Mesenchymal stem cell (in vitro differentiated cells and primary cell): ENCODE measurements at regions not wholly inside any gene's neighbourhood (a gene's known extent, or its start where the extent isn't known, plus 50 kb on each side); places are given as distances from the start of the nearest gene placed in this dataset.

Experiments
- DNase-seq: peaks from one replicate; pipeline ENCODE4 v3.0.0-alpha.2; 2013
- H2AFZ ChIP-seq: one replicate; pipeline ENCODE4 v1.6.1; 2013; ENCODE audit warnings: low read depth, mild to moderate bottlenecking, control low read depth, inconsistent platforms, low read length, moderate library complexity
- H2AK5ac ChIP-seq: 2 replicates; pipeline ENCODE4 v1.6.1; 2013; ENCODE audit warnings: low read length, moderate library complexity, mild to moderate bottlenecking, inconsistent platforms; ENCODE audit not compliant: severe bottlenecking
- H2BK120ac ChIP-seq: one replicate; pipeline ENCODE4 v1.6.1; 2013; ENCODE audit warnings: low read depth, mild to moderate bottlenecking, inconsistent platforms, low read length, moderate library complexity
- H2BK12ac ChIP-seq, 2 experiments: one replicate each; pipeline ENCODE4 v1.6.1; 2013; ENCODE audit warnings: inconsistent platforms in 2 of 2, low read length in 2 of 2, mild to moderate bottlenecking in 2 of 2, moderate library complexity in 2 of 2, control low read depth in 1 of 2
- H2BK15ac ChIP-seq: one replicate; pipeline ENCODE4 v1.6.1; 2013; ENCODE audit warnings: mild to moderate bottlenecking, low read depth, inconsistent platforms; ENCODE audit not compliant: poor library complexity, severe bottlenecking
- H2BK5ac ChIP-seq: 2 replicates; pipeline ENCODE4 v1.6.1; 2013; ENCODE audit warnings: low read depth, mild to moderate bottlenecking, low read length, control low read depth, inconsistent platforms; ENCODE audit not compliant: poor library complexity, severe bottlenecking
- H3K14ac ChIP-seq, 2 experiments: one replicate each; pipeline ENCODE4 v1.6.1; 2013; ENCODE audit warnings: inconsistent platforms in 2 of 2, low read length in 2 of 2, control low read depth in 1 of 2, mild to moderate bottlenecking in 1 of 2, moderate library complexity in 1 of 2
- H3K18ac ChIP-seq, 2 experiments: one replicate each; pipeline ENCODE4 v1.6.1; 2013; ENCODE audit warnings: inconsistent platforms in 2 of 2, low read length in 2 of 2, control low read depth in 1 of 2, low read depth in 1 of 2, mild to moderate bottlenecking in 1 of 2
- H3K23ac ChIP-seq, 2 experiments: one replicate each; pipeline ENCODE4 v1.6.1; 2013; ENCODE audit warnings: inconsistent platforms in 2 of 2, low read length in 2 of 2, mild to moderate bottlenecking in 2 of 2, moderate library complexity in 2 of 2, control low read depth in 1 of 2
- H3K27ac ChIP-seq: 2 replicates; pipeline ENCODE4 v1.5.1; 2013; ENCODE audit warnings: mild to moderate bottlenecking, moderate library complexity, low read length, control low read depth, inconsistent platforms; ENCODE audit not compliant: poor library complexity, severe bottlenecking
- H3K27me3 ChIP-seq, 2 experiments: 2 replicates each; pipeline versions ENCODE4 v1.6.1 to v1.7.0; 2013; ENCODE audit warnings: low read length in 2 of 2, mild to moderate bottlenecking in 2 of 2, moderate library complexity in 2 of 2, control low read depth in 1 of 2, inconsistent platforms in 1 of 2; ENCODE audit not compliant: control insufficient read depth in 1 of 2, insufficient read depth in 1 of 2
- H3K36me3 ChIP-seq, 2 experiments: 2 replicates each; pipeline versions ENCODE4 v1.6.1 to v1.7.0; 2013; ENCODE audit warnings: low read length in 2 of 2, control low read depth in 1 of 2, inconsistent platforms in 1 of 2, low read depth in 1 of 2, mild to moderate bottlenecking in 1 of 2; ENCODE audit not compliant: insufficient read depth in 2 of 2, control insufficient read depth in 1 of 2
- H3K4ac ChIP-seq, 2 experiments: one replicate each; pipeline ENCODE4 v1.6.1; 2013; ENCODE audit warnings: inconsistent platforms in 2 of 2, low read length in 2 of 2, mild to moderate bottlenecking in 2 of 2, moderate library complexity in 2 of 2, control low read depth in 1 of 2, low read depth in 1 of 2
- H3K4me1 ChIP-seq: 2 replicates; pipeline ENCODE4 v1.6.1; 2013; ENCODE audit warnings: low read depth, low read length, control low read depth; ENCODE audit not compliant: control insufficient read depth, insufficient read depth
- H3K4me2 ChIP-seq: 2 replicates; pipeline ENCODE4 v1.6.1; 2013; ENCODE audit warnings: low read length, mild to moderate bottlenecking, inconsistent platforms; ENCODE audit not compliant: poor library complexity, severe bottlenecking
- H3K4me3 ChIP-seq, 2 experiments: 2 replicates each; pipeline versions ENCODE4 v1.5.1 to v1.7.0; 2013; ENCODE audit warnings: low read length in 2 of 2, mild to moderate bottlenecking in 2 of 2, control low read depth in 1 of 2, low read depth in 1 of 2; ENCODE audit not compliant: insufficient read depth in 1 of 2
- H3K79me1 ChIP-seq: replicated peaks from 2 replicates; pipeline ENCODE4 v1.6.1; 2013; ENCODE audit warnings: mild to moderate bottlenecking, control low read depth, low read length, inconsistent platforms; ENCODE audit not compliant: poor library complexity, severe bottlenecking
- H3K9ac ChIP-seq: 2 replicates; pipeline ENCODE4 v1.7.0; 2013; ENCODE audit warnings: mild to moderate bottlenecking, low read length, moderate library complexity
- H3K9me3 ChIP-seq: 2 replicates; pipeline ENCODE4 v1.7.0; 2013; ENCODE audit warnings: mild to moderate bottlenecking, low read length; ENCODE audit not compliant: control insufficient read depth
- H4K8ac ChIP-seq: one replicate; pipeline ENCODE4 v1.6.1; 2013; ENCODE audit warnings: inconsistent platforms, mild to moderate bottlenecking, low read length, moderate library complexity
- H4K91ac ChIP-seq: one replicate; pipeline ENCODE4 v1.6.1; 2013; ENCODE audit warnings: mild to moderate bottlenecking, low read length, inconsistent platforms
- WGBS: methylation state at CpG from one replicate; pipeline ENCODE4 v1.1.7; 2013; ENCODE audit warnings: mixed read lengths; 5-methylcytosine and 5-hydroxymethylcytosine counted together

- no peak overlapping the region for H2BK12ac ChIP-seq
- H3K4me3 ChIP-seq = no peak overlapping the region
- H3K14ac ChIP-seq = no peak overlapping the region
- no peaks in the 10 kb centered on the region for H3K9me3 ChIP-seq
- no peak overlapping the region for H3K23ac ChIP-seq
- H3K36me3 ChIP-seq = no peaks in the 10 kb centered on the region
- 100% methylated on average over 2 of the region's 5 CpGs for whole genome bisulfite sequencing
- no peak overlapping the region for H3K18ac ChIP-seq
- no peaks in the 10 kb centered on the region for H3K27me3 ChIP-seq
- H4K91ac ChIP-seq = no peak overlapping the region
- H2BK120ac ChIP-seq = no peak overlapping the region
- no peak overlapping the region for H2AK5ac ChIP-seq
- no peak overlapping the region for H2BK5ac ChIP-seq
- H3K4me1 ChIP-seq = no peaks in the 10 kb centered on the region
- no peak overlapping the region for H3K9ac ChIP-seq
- no peak overlapping the region for H2BK15ac ChIP-seq
- no peak for DNase-seq
- no peak overlapping the region for H3K27ac ChIP-seq
- H3K4me2 ChIP-seq = no peak overlapping the region
- H4K8ac ChIP-seq = no peak overlapping the region
- no peak overlapping the region for H2AFZ ChIP-seq
- H3K4ac ChIP-seq = no peak overlapping the region
- H3K79me1 ChIP-seq = no peaks in the 10 kb centered on the region
These were observed 343.4 kb downstream of the TBC1D32 start for GRCh38 chr6:120990866-120991265.

GRCh38 chr6:120981835-120982234 is 352.4 kb downstream of the TBC1D32 start:
- no peak for DNase-seq
- Histone ChIP-seq H3K23ac (no peak overlapping the region), H3K4me1 (no peaks in the 10 kb centered on the region), H2BK120ac (no peak overlapping the region), H3K27ac (no peak overlapping the region), H4K8ac (no peak overlapping the region), H3K4me3 (no peak overlapping the region), H2AK5ac (no peak overlapping the region), H2BK5ac (no peak overlapping the region), H4K91ac (no peak overlapping the region), H3K79me1 (no peaks in the 10 kb centered on the region), H3K4me2 (no peak overlapping the region), H2BK12ac (no peak overlapping the region), H3K9me3 (no peaks in the 10 kb centered on the region), H3K14ac (no peak overlapping the region), H3K18ac (no peak overlapping the region), H3K9ac (no peak overlapping the region), H3K36me3 (no peaks in the 10 kb centered on the region), H3K27me3 (no peaks in the 10 kb centered on the region), H2AFZ (no peak overlapping the region), H2BK15ac (no peak overlapping the region), H3K4ac (no peak overlapping the region)

- Histone ChIP-seq H2BK15ac (no peak overlapping the region), H2AFZ (no peak overlapping the region), H3K9me3 (no peaks in the 10 kb centered on the region)
These were observed 368.0 kb downstream of the TBC1D32 start for GRCh38 chr6:120966321-120966720.

GRCh38 chr6:120965814-120966213 is 368.5 kb downstream of the TBC1D32 start:
- no peak overlapping the region for H2BK120ac ChIP-seq
- no peak overlapping the region for H3K23ac ChIP-seq
- H3K27me3 ChIP-seq = no peaks in the 10 kb centered on the region
- H4K91ac ChIP-seq = no peak overlapping the region
- no peak overlapping the region for H3K4me2 ChIP-seq
- WGBS = 68% methylated on average over 1 of the region's 3 CpGs
- no peaks in the 10 kb centered on the region for H3K36me3 ChIP-seq
- H2AK5ac ChIP-seq = no peak overlapping the region
- H2AFZ ChIP-seq = no peak overlapping the region
- H3K9ac ChIP-seq = no peak overlapping the region
- H3K18ac ChIP-seq = no peak overlapping the region
- H3K14ac ChIP-seq = no peak overlapping the region
- no peak overlapping the region for H2BK5ac ChIP-seq
- H3K27ac ChIP-seq = no peak overlapping the region
- no peak overlapping the region for H2BK15ac ChIP-seq
- no peaks in the 10 kb centered on the region for H3K4me1 ChIP-seq
- no peak overlapping the region for H3K4me3 ChIP-seq
- no peak for DNase-seq
- H3K9me3 ChIP-seq = no peaks in the 10 kb centered on the region
- no peak overlapping the region for H4K8ac ChIP-seq
- H3K4ac ChIP-seq = no peak overlapping the region
- H2BK12ac ChIP-seq = no peak overlapping the region
- no peaks in the 10 kb centered on the region for H3K79me1 ChIP-seq

More at GRCh38 chr6:120966321-120966720, 368.0 kb downstream of the TBC1D32 start:
- Histone ChIP-seq H3K36me3 (no peaks in the 10 kb centered on the region), H3K14ac (no peak overlapping the region), H3K4me2 (no peak overlapping the region), H2AK5ac (no peak overlapping the region), H3K79me1 (no peaks in the 10 kb centered on the region), H3K27ac (no peak overlapping the region), H3K4me3 (no peak overlapping the region), H2BK5ac (no peak overlapping the region), H3K27me3 (no peaks in the 10 kb centered on the region), H4K91ac (no peak overlapping the region), H3K4me1 (no peaks in the 10 kb centered on the region), H3K23ac (no peak overlapping the region), H2BK12ac (no peak overlapping the region), H4K8ac (no peak overlapping the region), H3K4ac (no peak overlapping the region), H3K18ac (no peak overlapping the region), H3K9ac (no peak overlapping the region), H2BK120ac (no peak overlapping the region)
- DNase-seq = no peak
